HG02885 (cell line): ENCODE measurements at regions not wholly inside any gene's neighbourhood (a gene's known extent, or its start where the extent isn't known, plus 50 kb on each side); places are given as distances from the start of the nearest gene placed in this dataset.

Experiments
- ATAC-seq: cut with Tn5 transposase; IDR thresholded peaks from one replicate; pipeline ENCODE4 v1.9.1; 2021; ENCODE audit warnings: mild to moderate bottlenecking; ENCODE audit not compliant: unreplicated experiment, poor library complexity

GRCh38 chr4:13970349-13970748 is 342.8 kb upstream of the BOD1L1 start:
- no peak for ATAC-seq

- no peak for ATAC-seq
Observed at GRCh38 chr4:13977746-13978145, 350.2 kb upstream of the BOD1L1 start.

- no peak for ATAC-seq
Observed at GRCh38 chr4:13980317-13981310, 353.1 kb upstream of the BOD1L1 start.

GRCh38 chr4:13981499-13981898 is 354.0 kb upstream of the BOD1L1 start:
- ATAC-seq: no peak

GRCh38 chr4:13982010-13982409 is 354.5 kb upstream of the BOD1L1 start:
- no peak for ATAC-seq

GRCh38 chr4:13983189-13983790 is 355.8 kb upstream of the BOD1L1 start:
- ATAC-seq: no peak

DNA sequence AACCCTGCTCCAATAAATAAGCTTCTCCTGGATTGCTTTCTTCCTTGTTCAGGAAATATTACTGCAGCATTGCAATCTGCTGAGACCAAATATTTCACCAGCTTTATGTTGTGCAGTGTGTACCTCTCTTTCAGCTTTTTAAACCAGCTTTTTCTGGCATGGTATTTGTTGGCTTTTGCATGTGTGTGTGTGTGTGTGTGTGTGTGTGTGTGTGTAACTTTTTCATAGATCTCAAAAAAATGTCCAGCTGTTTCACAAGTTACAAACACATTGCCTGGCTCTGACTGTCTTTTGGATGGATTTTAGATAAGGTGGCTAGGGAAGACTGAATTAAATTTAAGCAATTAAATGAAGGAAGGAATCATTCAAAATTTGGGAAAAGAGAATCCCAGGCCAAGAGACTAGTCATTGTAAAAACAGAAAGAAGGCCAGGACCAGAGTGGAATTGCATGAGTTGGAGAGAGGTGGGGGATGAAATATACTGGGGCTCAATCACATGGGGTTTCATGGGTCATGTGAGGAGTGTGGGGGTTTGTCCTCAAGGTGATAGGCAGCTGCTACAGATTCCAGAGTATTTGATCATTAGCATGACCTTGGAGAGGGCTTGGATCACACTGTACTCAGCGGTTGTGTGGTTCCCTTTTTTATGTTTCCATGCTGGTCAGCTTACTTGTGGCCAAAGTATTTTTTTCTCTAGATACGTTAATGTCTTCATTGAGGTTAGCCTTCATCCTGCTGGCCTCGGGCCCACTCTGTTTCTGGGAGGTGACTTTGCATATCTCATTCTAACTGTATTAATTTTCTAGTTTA is 357.7 kb upstream of the BOD1L1 start:
- no peak for ATAC-seq

GRCh38 chr4:13985837-13986236 is 358.3 kb upstream of the BOD1L1 start:
- no peak for ATAC-seq

DNA sequence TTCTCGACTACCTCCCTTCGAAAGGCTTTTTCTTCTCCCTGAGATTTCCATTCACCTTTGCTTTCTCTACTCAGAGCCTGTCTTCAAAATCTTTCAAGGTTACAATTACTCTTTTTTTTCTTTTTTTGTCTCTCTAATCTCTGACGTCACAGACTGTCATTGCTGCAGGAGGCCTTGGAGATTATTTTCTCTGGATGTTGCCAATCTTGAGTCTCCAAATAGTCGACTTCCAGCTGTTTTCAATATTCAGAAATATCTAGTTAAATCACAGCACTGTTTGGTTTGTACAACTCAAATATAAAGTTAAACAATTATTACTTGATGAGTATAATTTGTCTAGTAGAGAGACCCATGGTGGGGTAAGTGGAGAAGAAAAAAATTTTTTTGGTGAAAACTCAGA is 359.0 kb upstream of the BOD1L1 start:
- ATAC-seq: no peak

- ATAC-seq: no peak
Observed at GRCh38 chr4:13988353-13989305, 361.1 kb upstream of the BOD1L1 start.

GRCh38 chr4:13989501-13989900 is 362.0 kb upstream of the BOD1L1 start:
- ATAC-seq: no peak

DNA sequence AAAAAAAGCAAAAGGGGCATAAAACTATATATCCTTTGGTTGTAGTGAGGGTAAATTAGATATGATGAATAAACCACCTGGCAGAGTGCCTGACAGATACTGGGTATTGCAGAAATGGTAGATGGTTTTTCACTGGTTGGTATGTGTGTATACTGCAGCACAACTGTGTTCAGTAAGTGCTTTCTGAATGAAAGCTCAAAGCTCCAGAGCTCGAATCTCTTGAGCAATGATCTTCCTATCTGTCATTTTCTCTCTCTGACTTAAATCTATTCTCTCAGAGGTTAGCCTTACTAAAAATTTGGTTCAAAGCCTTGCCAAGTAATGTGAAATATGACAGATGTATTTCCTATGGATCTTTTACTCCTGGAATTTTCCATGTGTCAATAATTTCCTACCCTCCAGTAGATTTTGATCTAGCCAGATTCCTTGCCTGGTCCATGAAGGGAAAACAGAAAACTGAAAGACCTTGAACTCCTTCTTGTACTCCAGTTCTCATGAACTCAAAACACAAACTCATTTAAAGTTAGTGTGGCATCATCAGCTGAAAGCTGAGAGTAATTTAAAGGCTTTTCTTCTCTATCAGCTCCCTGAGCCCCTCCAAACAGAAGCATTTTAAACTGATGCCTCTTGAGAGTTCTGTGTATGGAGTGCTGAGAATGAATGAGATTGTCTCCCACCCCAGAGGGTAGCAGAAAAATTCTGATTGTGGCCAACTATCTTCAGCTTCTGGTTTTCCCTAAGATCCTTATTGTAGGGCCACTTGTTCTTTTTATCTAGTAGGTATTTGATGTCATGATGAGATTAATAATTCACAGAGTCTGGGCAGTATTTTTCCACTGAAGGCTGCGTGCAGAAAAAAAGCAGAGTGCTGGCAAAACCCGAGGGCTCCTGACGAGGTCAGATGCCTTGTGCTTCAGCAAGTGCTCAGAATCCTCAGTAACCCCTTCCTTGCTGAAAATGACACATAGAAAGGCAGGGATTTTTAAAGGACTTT is 363.4 kb upstream of the BOD1L1 start:
- ATAC-seq: no peak

DNA sequence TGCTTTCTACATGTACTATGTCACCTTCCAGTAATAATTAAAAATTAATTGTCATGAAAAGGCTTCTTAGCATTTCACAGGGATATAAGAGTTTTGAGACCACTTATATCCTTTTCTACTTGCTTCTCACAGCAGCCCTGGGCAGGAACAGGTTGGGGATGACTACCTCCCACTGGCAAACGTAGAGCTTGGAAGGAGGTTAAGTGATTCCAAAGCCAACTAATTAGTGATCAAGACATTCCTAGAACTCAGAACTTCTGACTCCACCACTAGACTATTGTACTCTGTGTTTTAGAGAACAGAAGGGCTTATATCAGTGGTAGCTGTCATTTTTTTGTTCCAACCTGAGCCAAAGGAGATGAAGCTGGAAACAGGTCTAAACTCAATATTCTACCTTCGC is 364.5 kb upstream of the BOD1L1 start:
- no peak for ATAC-seq

- ATAC-seq: no peak
Observed at GRCh38 chr4:13992975-13993520, 365.5 kb upstream of the BOD1L1 start.

DNA sequence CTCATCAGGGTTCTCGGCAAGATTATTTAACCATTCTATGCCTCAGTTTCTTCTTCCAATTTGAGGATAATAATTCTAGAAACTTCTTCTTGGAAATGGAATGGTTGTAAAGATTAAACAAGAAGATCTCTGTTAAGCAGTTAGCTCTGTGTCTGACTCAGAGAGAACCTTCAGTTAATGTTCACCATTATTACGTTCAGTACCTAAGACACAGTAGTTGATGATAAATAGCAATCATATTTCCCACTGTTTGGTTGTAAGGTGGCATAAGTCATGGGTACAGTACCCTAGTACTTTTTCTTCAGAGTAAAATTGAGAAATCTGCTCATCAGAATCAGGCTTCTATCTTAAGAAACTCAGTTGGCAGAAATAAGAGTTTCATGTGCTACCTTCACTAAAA is 366.5 kb upstream of the BOD1L1 start:
- no peak for ATAC-seq

GRCh38 chr4:13998850-13999445 is 371.4 kb upstream of the BOD1L1 start:
- ATAC-seq: no peak

GRCh38 chr4:14000091-14000814 is 372.7 kb upstream of the BOD1L1 start:
- ATAC-seq: no peak
